K562 (cell line): ENCODE measurements at regions not wholly inside any gene's neighbourhood (a gene's known extent, or its start where the extent isn't known, plus 50 kb on each side); places are given as distances from the start of the nearest gene placed in this dataset.

Experiments used
- ATAC-seq: fragments of 200-7000 bp; cut with Tn5 transposase; 3 replicates; pipeline ENCODE4 v1.9.1; 2020; ENCODE audit warnings: moderate library complexity
- BruUV-seq: library from RNA; stranded (reverse); fragments of 400-500 nt; replicated peaks from 2 replicates; lab custom pipeline; 2021; lab: Mats Ljungman, UMichigan
- CTCF ChIA-PET: fragments of 300-600 bp; formaldehyde crosslinking; extraction: SDS; loops from one replicate; lab custom pipeline; 2021; ENCODE audit warnings: low intra/inter-chr PET ratio; lab: Yijun Ruan, JAX
- POLR2A ChIA-PET: fragments of 300-600, 350-650 bp; sonication (Branson Sonifier 250); formaldehyde crosslinking; extraction: SDS; loops from one replicate; lab custom pipeline; 2021; ENCODE audit warnings: antibody characterized with exemption, inconsistent platforms; lab: Yijun Ruan, JAX
- DNase-seq, 4 experiments: peaks; one replicate each; pipeline versions ENCODE4 v3.0.0 to v3.0.0-alpha.2; 2011 to 2018; ENCODE audit warnings: low spot score in 3 of 4, mixed read lengths in 3 of 4; ENCODE audit errors: extremely low read depth in 1 of 4
- FAIRE-seq: peaks from 2 replicates; lab custom pipeline; 2011; peaks lifted over from hg19 to GRCh38; lab: Jason Lieb, UNC
- H2AFZ ChIP-seq: 2 replicates; pipeline ENCODE4 v1.6.0; 2011; ENCODE audit warnings: low read depth, low read length, control low read depth, inconsistent platforms
- H3K27ac ChIP-seq: fragments of 200-600 bp; 3 replicates; pipeline ENCODE4 v1.8.0; 2011; ENCODE audit warnings: low read depth, mild to moderate bottlenecking, control low read depth, inconsistent platforms, low read length, moderate library complexity, mixed read lengths; ENCODE audit errors: extremely low read depth
- H3K27me3 ChIP-seq, 2 experiments: fragments of 300-600 bp in 1 of 2; 2 replicates in 1 of 2; 3 replicates in 1 of 2; pipeline versions ENCODE4 v1.6.0 to v1.8.0; 2011; ENCODE audit warnings: inconsistent platforms in 2 of 2, low read length in 2 of 2, mild to moderate bottlenecking in 1 of 2, mixed read lengths in 1 of 2, moderate library complexity in 1 of 2; ENCODE audit not compliant: control insufficient read depth in 2 of 2, insufficient read depth in 2 of 2
- H3K36me3 ChIP-seq: fragments of 300-600 bp; 3 replicates; pipeline ENCODE4 v1.8.0; 2011; ENCODE audit warnings: mild to moderate bottlenecking, low read length, inconsistent platforms; ENCODE audit not compliant: control insufficient read depth, insufficient read depth
- H3K4me1 ChIP-seq, 2 experiments: fragments of 200-600 bp in 1 of 2; replicated peaks in 1 of 2; 2 replicates in 1 of 2; 3 replicates in 1 of 2; pipeline versions ENCODE4 v1.5.1 to v1.8.0; 2011; ENCODE audit warnings: inconsistent platforms in 2 of 2, low read length in 2 of 2, mild to moderate bottlenecking in 1 of 2, mixed read lengths in 1 of 2, moderate library complexity in 1 of 2; ENCODE audit not compliant: control insufficient read depth in 2 of 2, insufficient read depth in 2 of 2
- H3K4me2 ChIP-seq: 2 replicates; pipeline ENCODE4 v1.6.1; 2011; ENCODE audit warnings: low read length, control low read depth, inconsistent platforms, mixed read lengths; ENCODE audit not compliant: insufficient read depth
- H3K4me3 ChIP-seq: fragments of 200-600 bp; sonication (generic), shearing (Covaris generic); 2 replicates; pipeline ENCODE4 v1.5.1; 2016; ENCODE audit warnings: control low read depth, inconsistent platforms
- H3K79me2 ChIP-seq: fragments of 200-600 bp; 3 replicates; pipeline ENCODE4 v1.8.0; 2011; ENCODE audit warnings: low read length, inconsistent platforms; ENCODE audit not compliant: control insufficient read depth, insufficient read depth
- H3K9ac ChIP-seq, 2 experiments: 2 replicates each; pipeline versions ENCODE4 v1.6.0 to v1.6.1; 2011; ENCODE audit warnings: low read depth in 2 of 2, low read length in 2 of 2, control low read depth in 1 of 2, inconsistent platforms in 1 of 2, mild to moderate bottlenecking in 1 of 2, mixed read lengths in 1 of 2; ENCODE audit not compliant: insufficient read depth in 1 of 2
- H3K9me1 ChIP-seq: one replicate; pipeline ENCODE4 v1.6.0; 2011; ENCODE audit warnings: inconsistent platforms, mild to moderate bottlenecking, low read length, moderate library complexity; ENCODE audit not compliant: control insufficient read depth, insufficient read depth
- H3K9me3 ChIP-seq: replicated peaks from 2 replicates; pipeline ENCODE4 v1.5.1; 2011; ENCODE audit warnings: low read depth, low read length, inconsistent platforms; ENCODE audit not compliant: control insufficient read depth, insufficient read depth
- H4K20me1 ChIP-seq: replicated peaks from 2 replicates; pipeline ENCODE4 v1.6.1; 2011; ENCODE audit warnings: low read length, inconsistent platforms, mixed read lengths; ENCODE audit not compliant: control insufficient read depth, insufficient read depth
- ERF ChIP-seq: fragments of 450-650 bp; formaldehyde crosslinking; IDR thresholded peaks from 2 replicates; pipeline ENCODE4 v1.4.0; 2020; ENCODE audit warnings: mild to moderate bottlenecking, mixed read lengths
- GABPB2 ChIP-seq: fragments of 250-450 bp; sonication (Bioruptor Pico); conservative IDR thresholded peaks from 2 replicates; pipeline ENCODE4 v1.5.1; 2021; ENCODE audit warnings: mild to moderate bottlenecking
- GTF2E2 ChIP-seq: fragments of 200-800 bp; sonication (Bioruptor generic); IDR thresholded peaks from 2 replicates; pipeline ENCODE4 v1.6.1; 2016; ENCODE audit warnings: missing genetic modification characterization, missing compliant biosample characterization
- HIVEP1 ChIP-seq: fragments of 250-450 bp; sonication (Bioruptor Pico); IDR thresholded peaks from 2 replicates; pipeline ENCODE4 v1.4.0; 2020; ENCODE audit warnings: mild to moderate bottlenecking
- NR3C1 ChIP-seq: sonication (generic); formaldehyde crosslinking; IDR thresholded peaks from 2 replicates; pipeline ENCODE4 v1.8.1; 2022; ENCODE audit warnings: missing genetic modification reagents
- PTTG1 ChIP-seq: fragments of 450-650 bp; IDR thresholded peaks from 2 replicates; pipeline ENCODE4 v1.6.1; 2016; ENCODE audit warnings: low read depth, mild to moderate bottlenecking, missing genetic modification characterization, missing compliant biosample characterization
- ZFX ChIP-seq: sonication (generic); formaldehyde crosslinking; IDR thresholded peaks from 2 replicates; pipeline ENCODE4 v1.8.0; 2022; ENCODE audit warnings: mild to moderate bottlenecking, missing genetic modification reagents, moderate library complexity
- ZNF134 ChIP-seq: fragments of 250-450 bp; sonication (Bioruptor Pico); conservative IDR thresholded peaks from 2 replicates; pipeline ENCODE4 v1.4.0; 2020
- ZNF77 ChIP-seq: fragments of 250-450 bp; sonication (Bioruptor Pico); IDR thresholded peaks from 2 replicates; pipeline ENCODE4 v1.5.0; 2020
- WGBS: fragments of 100-300 bp; shearing (Covaris generic); methylation state at CpG from one replicate; pipeline ENCODE4 v1.1.6; 2016; ENCODE audit warnings: low coverage, mixed read lengths; ENCODE audit not compliant: insufficient coverage; ENCODE audit errors: missing lambda C conversion rate; 5-methylcytosine and 5-hydroxymethylcytosine counted together
- in situ Hi-C: fragments of 300-500 bp; cut with MboI; formaldehyde crosslinking; loops from 4 replicates; pipeline ENCODE4 v1.15.0; 2018; ENCODE audit warnings: inconsistent platforms, mixed read lengths
- intact Hi-C: fragments of 100-400 bp; cut with micrococcal nuclease; formaldehyde crosslinking; loops from 2 replicates; pipeline ENCODE4 v1.14.2; 2022
- TF ChIP-seq, protein P1 (sequence below): fragments of 250-450 bp; sonication (Bioruptor Pico); IDR thresholded peaks from 2 replicates; pipeline ENCODE4 v1.5.0; 2020; ENCODE audit warnings: mild to moderate bottlenecking

DNA sequence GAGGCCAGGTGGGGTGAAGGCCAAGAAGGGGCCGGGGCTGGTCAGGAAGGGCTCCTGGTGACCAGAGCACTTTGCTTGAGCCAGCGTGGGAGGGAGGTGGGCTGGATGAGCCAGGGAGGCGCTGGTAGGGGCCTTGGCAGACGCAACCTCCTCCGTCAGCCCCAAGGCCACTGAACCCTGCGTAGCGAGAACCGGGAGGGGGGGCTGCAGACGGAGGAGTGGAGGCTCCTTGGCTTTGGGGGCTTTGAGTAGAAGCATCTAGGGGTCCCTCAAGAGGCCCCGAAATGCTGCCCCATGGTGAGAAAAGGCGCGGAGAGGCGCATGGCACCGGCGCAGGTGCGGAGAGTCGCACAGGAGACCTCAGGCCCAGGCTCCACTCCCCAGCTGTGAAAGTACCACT, 1888.0 kb upstream of the CDH9 start:
- no peaks in the 10 kb centered on the region for H3K36me3 ChIP-seq
- 62% methylated on average over 14 of the region's 17 CpGs for WGBS
- no peak for TF ChIP-seq ZNF134 (CRISPR knock-in tag)
- TF ChIP-seq NR3C1 (CRISPR knock-in tag): no peak
- no peak for TF ChIP-seq GTF2E2 (tag)
- TF ChIP-seq, protein P1, sequence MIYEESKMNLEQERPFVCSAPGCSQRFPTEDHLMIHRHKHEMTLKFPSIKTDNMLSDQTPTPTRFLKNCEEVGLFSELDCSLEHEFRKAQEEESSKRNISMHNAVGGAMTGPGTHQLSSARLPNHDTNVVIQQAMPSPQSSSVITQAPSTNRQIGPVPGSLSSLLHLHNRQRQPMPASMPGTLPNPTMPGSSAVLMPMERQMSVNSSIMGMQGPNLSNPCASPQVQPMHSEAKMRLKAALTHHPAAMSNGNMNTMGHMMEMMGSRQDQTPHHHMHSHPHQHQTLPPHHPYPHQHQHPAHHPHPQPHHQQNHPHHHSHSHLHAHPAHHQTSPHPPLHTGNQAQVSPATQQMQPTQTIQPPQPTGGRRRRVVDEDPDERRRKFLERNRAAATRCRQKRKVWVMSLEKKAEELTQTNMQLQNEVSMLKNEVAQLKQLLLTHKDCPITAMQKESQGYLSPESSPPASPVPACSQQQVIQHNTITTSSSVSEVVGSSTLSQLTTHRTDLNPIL (CRISPR knock-in tag): no peak
- no peak for TF ChIP-seq ZNF77
- no peak for TF ChIP-seq GABPB2 (CRISPR knock-in tag)
- TF ChIP-seq ERF: no peak
- no peak for TF ChIP-seq HIVEP1 (CRISPR knock-in tag)
- no peak for TF ChIP-seq PTTG1 (tag)
- no peak for TF ChIP-seq ZFX (CRISPR knock-in tag)
- ChIA-PET POLR2A (no interaction called here), CTCF (no interaction called here)
- intact Hi-C loops: no loop called here
- in situ Hi-C loops: no loop called here
- no peak overlapping the region for H3K27ac ChIP-seq
- no peak for ATAC-seq
- no peak overlapping the region for H3K4me2 ChIP-seq
- no peaks in the 10 kb centered on the region for H3K9me3 ChIP-seq
- no peak for DNase-seq
- H3K27me3 ChIP-seq: no peaks in the 10 kb centered on the region
- no TSS peak for BruUV-seq
- no peak overlapping the region for H3K9ac ChIP-seq
- no peaks in the 10 kb centered on the region for H3K9me1 ChIP-seq
- H3K4me3 ChIP-seq: no peak overlapping the region
- H3K79me2 ChIP-seq: no peaks in the 10 kb centered on the region
- no peak for FAIRE-seq
- no peaks in the 10 kb centered on the region for H4K20me1 ChIP-seq
- no peaks in the 10 kb centered on the region for H3K4me1 ChIP-seq
- no peak overlapping the region for H2AFZ ChIP-seq
